Mammary epithelial cell (primary cell): ENCODE measurements at regions not wholly inside any gene's neighbourhood (a gene's known extent, or its start where the extent isn't known, plus 50 kb on each side); places are given as distances from the start of the nearest gene placed in this dataset.

Experiments used
- EZH2 ChIP-seq: IDR thresholded peaks from 2 replicates; pipeline ENCODE4 v1.6.1; 2012; ENCODE audit warnings: low read length, inconsistent platforms, borderline replicate concordance
- TF ChIP-seq, protein P1 (sequence below), 2 donors: IDR thresholded peaks in 1 of 2; conservative IDR thresholded peaks in 1 of 2; 2 replicates each; pipeline ENCODE4 v1.5.1; 2011 to 2012; ENCODE audit warnings: inconsistent platforms in 2 of 2, low read length in 2 of 2, mild to moderate bottlenecking in 2 of 2, control low read depth in 1 of 2, low read depth in 1 of 2; ENCODE audit not compliant: insufficient read depth in 1 of 2; ENCODE audit errors: extremely low read depth in 1 of 2

- TF ChIP-seq, protein P1, sequence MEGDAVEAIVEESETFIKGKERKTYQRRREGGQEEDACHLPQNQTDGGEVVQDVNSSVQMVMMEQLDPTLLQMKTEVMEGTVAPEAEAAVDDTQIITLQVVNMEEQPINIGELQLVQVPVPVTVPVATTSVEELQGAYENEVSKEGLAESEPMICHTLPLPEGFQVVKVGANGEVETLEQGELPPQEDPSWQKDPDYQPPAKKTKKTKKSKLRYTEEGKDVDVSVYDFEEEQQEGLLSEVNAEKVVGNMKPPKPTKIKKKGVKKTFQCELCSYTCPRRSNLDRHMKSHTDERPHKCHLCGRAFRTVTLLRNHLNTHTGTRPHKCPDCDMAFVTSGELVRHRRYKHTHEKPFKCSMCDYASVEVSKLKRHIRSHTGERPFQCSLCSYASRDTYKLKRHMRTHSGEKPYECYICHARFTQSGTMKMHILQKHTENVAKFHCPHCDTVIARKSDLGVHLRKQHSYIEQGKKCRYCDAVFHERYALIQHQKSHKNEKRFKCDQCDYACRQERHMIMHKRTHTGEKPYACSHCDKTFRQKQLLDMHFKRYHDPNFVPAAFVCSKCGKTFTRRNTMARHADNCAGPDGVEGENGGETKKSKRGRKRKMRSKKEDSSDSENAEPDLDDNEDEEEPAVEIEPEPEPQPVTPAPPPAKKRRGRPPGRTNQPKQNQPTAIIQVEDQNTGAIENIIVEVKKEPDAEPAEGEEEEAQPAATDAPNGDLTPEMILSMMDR (conservative IDR thresholded peaks at IDR 0.05 in 1 of 2, IDR thresholded peaks at IDR 0.05 in 1 of 2; ENCODE audit: extremely low read depth in 1 of 2, insufficient read depth in 1 of 2, low read depth in 1 of 2, low read length in 2 of 2), result no peak
- TF ChIP-seq EZH2, result no peak
These were observed 92.0 kb upstream of the OSMR start for GRCh38 chr5:38753776-38754175.
